A673 (cell line): ENCODE measurements at regions not wholly inside any gene's neighbourhood (a gene's known extent, or its start where the extent isn't known, plus 50 kb on each side); places are given as distances from the start of the nearest gene placed in this dataset.

ENCODE experiments used
- EZH2 ChIP-seq: fragments of 200-600 bp; sonication (generic); IDR thresholded peaks from 2 replicates; pipeline ENCODE4 v1.6.1; 2017; ENCODE audit warnings: borderline replicate concordance, low read depth, mild to moderate bottlenecking, mixed read lengths, antibody characterized with exemption, low read length; ENCODE audit not compliant: poor library complexity, severe bottlenecking
- TF ChIP-seq, protein P1 (sequence below): fragments of 300-800, 200-600 bp; sonication (generic); conservative IDR thresholded peaks from 2 replicates; pipeline ENCODE4 v1.5.1; 2017; ENCODE audit warnings: low read depth, mild to moderate bottlenecking, antibody characterized with exemption, low read length, moderate library complexity, mixed read lengths

- TF ChIP-seq, protein P1, sequence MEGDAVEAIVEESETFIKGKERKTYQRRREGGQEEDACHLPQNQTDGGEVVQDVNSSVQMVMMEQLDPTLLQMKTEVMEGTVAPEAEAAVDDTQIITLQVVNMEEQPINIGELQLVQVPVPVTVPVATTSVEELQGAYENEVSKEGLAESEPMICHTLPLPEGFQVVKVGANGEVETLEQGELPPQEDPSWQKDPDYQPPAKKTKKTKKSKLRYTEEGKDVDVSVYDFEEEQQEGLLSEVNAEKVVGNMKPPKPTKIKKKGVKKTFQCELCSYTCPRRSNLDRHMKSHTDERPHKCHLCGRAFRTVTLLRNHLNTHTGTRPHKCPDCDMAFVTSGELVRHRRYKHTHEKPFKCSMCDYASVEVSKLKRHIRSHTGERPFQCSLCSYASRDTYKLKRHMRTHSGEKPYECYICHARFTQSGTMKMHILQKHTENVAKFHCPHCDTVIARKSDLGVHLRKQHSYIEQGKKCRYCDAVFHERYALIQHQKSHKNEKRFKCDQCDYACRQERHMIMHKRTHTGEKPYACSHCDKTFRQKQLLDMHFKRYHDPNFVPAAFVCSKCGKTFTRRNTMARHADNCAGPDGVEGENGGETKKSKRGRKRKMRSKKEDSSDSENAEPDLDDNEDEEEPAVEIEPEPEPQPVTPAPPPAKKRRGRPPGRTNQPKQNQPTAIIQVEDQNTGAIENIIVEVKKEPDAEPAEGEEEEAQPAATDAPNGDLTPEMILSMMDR = no peak
- TF ChIP-seq EZH2 = no peak
Observed at GRCh38 chr13:86541461-86541860, 742.2 kb upstream of the SLITRK6 start.
